ENCODE measurements at regions not wholly inside any gene's neighbourhood (a gene's known extent, or its start where the extent isn't known, plus 50 kb on each side); places are given as distances from the start of the nearest gene placed in this dataset.

DNA sequence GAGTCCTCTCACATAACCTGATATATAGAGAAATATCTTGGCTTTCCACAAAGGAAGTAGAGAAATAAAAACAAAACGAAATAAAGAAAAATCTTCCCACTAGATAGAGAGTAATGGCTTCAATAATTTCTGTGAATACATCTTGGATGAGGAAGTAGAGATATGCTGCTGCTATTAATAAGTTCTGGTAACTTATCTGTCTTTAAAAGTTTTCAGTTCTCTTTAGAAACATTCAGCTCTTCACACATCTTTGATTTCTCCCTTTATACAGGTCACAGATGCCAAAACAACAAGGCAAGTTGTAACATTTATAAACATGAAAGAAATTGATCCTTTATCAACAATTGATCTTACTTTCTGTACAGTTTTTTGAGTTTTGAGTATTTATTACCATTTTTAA is 615.8 kb downstream of the TRAM1L1 start:
- Histone ChIP-seq H2AK9ac (replicated peaks; ENCODE audit: low read depth, low read length, poor library complexity) (no peak overlapping the region), H3K36me3 (ENCODE audit: control insufficient read depth, insufficient read depth, low read length) (no peaks in the 10 kb centered on the region), H3K23ac (ENCODE audit: low read depth, low read length) (no peak overlapping the region), H3K9ac (ENCODE audit: low read depth, low read length) (no peak overlapping the region), H2BK120ac (ENCODE audit: low read depth, low read length) (no peak overlapping the region), H2AK5ac (ENCODE audit: low read depth, low read length) (no peak overlapping the region), H4K8ac (ENCODE audit: low read depth in 2 of 2, low read length in 2 of 2) (no peak overlapping the region), H3K4me1 (ENCODE audit: control insufficient read depth, insufficient read depth, low read length) (no peaks in the 10 kb centered on the region), H4K20me1 (ENCODE audit: insufficient read depth, low read length) (no peaks in the 10 kb centered on the region), H3K9me3 (ENCODE audit: control insufficient read depth, insufficient read depth, low read length) (peaks cover 2% of the 10 kb centered on the region; the same call in 1 of the 2 replicates), H4K91ac (ENCODE audit: insufficient read depth, low read depth, low read length) (no peak overlapping the region), H3K18ac (ENCODE audit: low read depth, low read length) (no peak overlapping the region), H3K14ac (replicated peaks; ENCODE audit: low read depth, low read length) (no peak overlapping the region), H3K27me3 (ENCODE audit: control insufficient read depth, insufficient read depth, low read length) (no peaks in the 10 kb centered on the region), H3K4me3 (ENCODE audit: insufficient read depth, low read depth, low read length) (no peak overlapping the region), H2BK20ac (ENCODE audit: low read depth, low read length) (no peak overlapping the region), H4K5ac (ENCODE audit: low read depth, low read length) (no peak overlapping the region), H2BK15ac (ENCODE audit: low read depth, low read length) (no peak overlapping the region), H3K9me1 (ENCODE audit: insufficient read depth, low read length) (no peaks in the 10 kb centered on the region), H3K4ac (ENCODE audit: low read depth, low read length) (no peak overlapping the region), H3K79me1 (ENCODE audit: low read depth in 1 of 2, low read length in 2 of 2) (no peaks in the 10 kb centered on the region), H3K27ac (ENCODE audit: insufficient read depth, low read length) (no peak overlapping the region), H2BK5ac (ENCODE audit: low read depth, low read length, poor library complexity, severe bottlenecking) (no peak overlapping the region), H3K56ac (ENCODE audit: extremely low read depth, insufficient read depth, low read length) (no peak overlapping the region), H2AFZ (replicated peaks; ENCODE audit: low read length, poor library complexity) (no peak overlapping the region), H3K4me2 (ENCODE audit: low read depth, low read length) (no peak overlapping the region)
- CTCF ChIA-PET = no interaction called here
- in situ Hi-C loops (cut with MboI; ENCODE audit: low sequenced_read_pairs) = no loop called here
- intact Hi-C loops (cut with micrococcal nuclease) = no loop called here
- no peak for DNase-seq
- BruUV-seq (replicated peaks) = no TSS peak
- TF ChIP-seq, protein P1, sequence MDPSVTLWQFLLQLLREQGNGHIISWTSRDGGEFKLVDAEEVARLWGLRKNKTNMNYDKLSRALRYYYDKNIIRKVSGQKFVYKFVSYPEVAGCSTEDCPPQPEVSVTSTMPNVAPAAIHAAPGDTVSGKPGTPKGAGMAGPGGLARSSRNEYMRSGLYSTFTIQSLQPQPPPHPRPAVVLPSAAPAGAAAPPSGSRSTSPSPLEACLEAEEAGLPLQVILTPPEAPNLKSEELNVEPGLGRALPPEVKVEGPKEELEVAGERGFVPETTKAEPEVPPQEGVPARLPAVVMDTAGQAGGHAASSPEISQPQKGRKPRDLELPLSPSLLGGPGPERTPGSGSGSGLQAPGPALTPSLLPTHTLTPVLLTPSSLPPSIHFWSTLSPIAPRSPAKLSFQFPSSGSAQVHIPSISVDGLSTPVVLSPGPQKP (IDR thresholded peaks at IDR 0.05; ENCODE audit: borderline replicate concordance, low read depth, low read length) = no peak
- TF ChIP-seq FOS (IDR thresholded peaks at IDR 0.05; ENCODE audit: low read depth, low read length) = no peak
- no peak for TF ChIP-seq POLR2A (IDR thresholded peaks at IDR 0.05; ENCODE audit: low read depth, low read length)
- no peak for TF ChIP-seq RCOR1 (IDR thresholded peaks at IDR 0.05; ENCODE audit: insufficient replicate concordance, low read length)
- TF ChIP-seq, protein P2, sequence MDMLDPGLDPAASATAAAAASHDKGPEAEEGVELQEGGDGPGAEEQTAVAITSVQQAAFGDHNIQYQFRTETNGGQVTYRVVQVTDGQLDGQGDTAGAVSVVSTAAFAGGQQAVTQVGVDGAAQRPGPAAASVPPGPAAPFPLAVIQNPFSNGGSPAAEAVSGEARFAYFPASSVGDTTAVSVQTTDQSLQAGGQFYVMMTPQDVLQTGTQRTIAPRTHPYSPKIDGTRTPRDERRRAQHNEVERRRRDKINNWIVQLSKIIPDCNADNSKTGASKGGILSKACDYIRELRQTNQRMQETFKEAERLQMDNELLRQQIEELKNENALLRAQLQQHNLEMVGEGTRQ (IDR thresholded peaks at IDR 0.05; ENCODE audit: low read depth, low read length) = no peak
- no peak for TF ChIP-seq SMC3 (IDR thresholded peaks at IDR 0.05; ENCODE audit: low read depth, low read length)
- no peak for TF ChIP-seq MAFK (IDR thresholded peaks at IDR 0.05; ENCODE audit: low read depth, low read length)
- TF ChIP-seq CEBPB (IDR thresholded peaks at IDR 0.05; ENCODE audit: low read depth, low read length) = no peak
- TF ChIP-seq, protein P3, sequence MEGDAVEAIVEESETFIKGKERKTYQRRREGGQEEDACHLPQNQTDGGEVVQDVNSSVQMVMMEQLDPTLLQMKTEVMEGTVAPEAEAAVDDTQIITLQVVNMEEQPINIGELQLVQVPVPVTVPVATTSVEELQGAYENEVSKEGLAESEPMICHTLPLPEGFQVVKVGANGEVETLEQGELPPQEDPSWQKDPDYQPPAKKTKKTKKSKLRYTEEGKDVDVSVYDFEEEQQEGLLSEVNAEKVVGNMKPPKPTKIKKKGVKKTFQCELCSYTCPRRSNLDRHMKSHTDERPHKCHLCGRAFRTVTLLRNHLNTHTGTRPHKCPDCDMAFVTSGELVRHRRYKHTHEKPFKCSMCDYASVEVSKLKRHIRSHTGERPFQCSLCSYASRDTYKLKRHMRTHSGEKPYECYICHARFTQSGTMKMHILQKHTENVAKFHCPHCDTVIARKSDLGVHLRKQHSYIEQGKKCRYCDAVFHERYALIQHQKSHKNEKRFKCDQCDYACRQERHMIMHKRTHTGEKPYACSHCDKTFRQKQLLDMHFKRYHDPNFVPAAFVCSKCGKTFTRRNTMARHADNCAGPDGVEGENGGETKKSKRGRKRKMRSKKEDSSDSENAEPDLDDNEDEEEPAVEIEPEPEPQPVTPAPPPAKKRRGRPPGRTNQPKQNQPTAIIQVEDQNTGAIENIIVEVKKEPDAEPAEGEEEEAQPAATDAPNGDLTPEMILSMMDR (conservative IDR thresholded peaks at IDR 0.05; ENCODE audit: low read depth, low read length) = no peak
- no peak for TF ChIP-seq BHLHE40 (IDR thresholded peaks at IDR 0.05; ENCODE audit: low read depth, low read length)
- no peak for TF ChIP-seq NFE2L2 (IDR thresholded peaks at IDR 0.05; ENCODE audit: low read depth, low read length)
- TF ChIP-seq MXI1 (IDR thresholded peaks at IDR 0.05; ENCODE audit: borderline replicate concordance, low read depth, low read length) = no peak
- TF ChIP-seq CHD1 (IDR thresholded peaks at IDR 0.05; ENCODE audit: low read depth, low read length) = no peak
- POLR2A ChIA-PET (ENCODE audit: unreplicated experiment) = no interaction called here
- dilution Hi-C loops (cut with HindIII; ENCODE audit: low sequenced_read_pairs, unreplicated experiment) = no loop called here
- ATAC-seq (ENCODE audit: low read depth) = no peak
- WGBS, 2 experiments (ENCODE audit: extremely low coverage in 2 of 2, insufficient read length in 1 of 2) = no CpG with 5 or more reads among the region's 1 CpG

All from IMR-90 (cell line).